ENCODE measurements at regions not wholly inside any gene's neighbourhood (a gene's known extent, or its start where the extent isn't known, plus 50 kb on each side); places are given as distances from the start of the nearest gene placed in this dataset.

GRCh38 chr2:7765236-7765635 is 848.0 kb downstream of the RNF144A start:
- no peak for DNase-seq (ENCODE audit: low spot score)

DNA sequence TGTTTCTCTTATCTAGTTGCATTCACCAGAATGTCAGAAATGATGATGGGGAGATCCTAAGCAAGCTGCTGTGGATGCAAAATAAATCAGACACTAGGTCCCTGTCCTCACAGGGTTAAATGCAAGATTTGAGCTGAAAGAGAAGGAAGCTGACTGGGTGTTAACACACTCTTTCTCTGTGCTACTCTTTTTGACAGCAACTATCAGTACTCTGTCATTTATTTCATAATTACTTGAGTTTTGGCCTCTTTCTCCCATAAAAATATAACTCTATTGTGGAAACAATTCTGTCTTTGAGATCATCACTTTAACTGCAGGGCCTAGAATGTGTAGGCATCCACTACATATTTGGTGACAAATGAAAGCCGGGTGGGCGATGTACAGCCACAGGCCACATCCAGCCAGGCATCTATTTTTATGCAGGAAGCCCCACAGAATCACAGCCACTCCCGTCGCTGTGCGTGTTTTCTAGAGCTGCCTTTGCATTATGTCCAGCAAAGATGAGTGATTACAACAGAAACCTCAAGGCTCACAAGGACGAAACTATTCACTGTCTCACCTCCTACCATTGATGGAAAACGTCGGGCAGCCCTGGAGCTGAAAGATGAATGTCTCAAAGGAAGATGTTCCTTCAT is 849.0 kb downstream of the RNF144A start:
- DNase-seq (ENCODE audit: low spot score) = no peak

DNA sequence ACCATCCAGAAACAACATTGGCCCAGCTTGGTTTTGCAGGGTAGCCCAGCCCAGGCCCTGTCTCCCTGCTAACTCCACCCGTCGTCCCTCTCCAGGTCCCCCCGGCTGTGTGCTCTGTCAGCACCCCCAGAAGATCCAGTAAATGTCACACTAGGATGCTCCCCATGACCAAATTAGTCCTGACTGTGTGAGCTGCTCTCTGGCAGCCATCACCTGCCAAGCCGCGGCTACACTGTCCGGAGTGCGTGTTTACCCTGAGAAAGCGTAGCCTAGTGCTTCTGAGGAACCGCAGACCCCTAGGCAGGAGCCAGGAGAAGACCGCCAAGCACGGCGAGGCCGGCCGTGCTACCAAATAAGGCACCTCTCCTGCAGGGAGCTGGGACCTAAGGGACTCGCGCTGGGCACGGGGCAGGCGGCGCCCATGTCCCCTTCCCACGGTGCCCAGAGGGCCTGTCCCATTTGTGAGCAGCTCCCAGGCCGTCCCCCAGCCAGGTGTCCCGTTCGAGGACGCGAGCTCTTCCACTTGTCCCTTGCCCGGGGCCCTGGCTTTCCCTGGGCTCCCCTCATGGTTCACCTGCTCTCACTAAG is 849.9 kb downstream of the RNF144A start:
- no peak for DNase-seq (ENCODE audit: low spot score)

DNA sequence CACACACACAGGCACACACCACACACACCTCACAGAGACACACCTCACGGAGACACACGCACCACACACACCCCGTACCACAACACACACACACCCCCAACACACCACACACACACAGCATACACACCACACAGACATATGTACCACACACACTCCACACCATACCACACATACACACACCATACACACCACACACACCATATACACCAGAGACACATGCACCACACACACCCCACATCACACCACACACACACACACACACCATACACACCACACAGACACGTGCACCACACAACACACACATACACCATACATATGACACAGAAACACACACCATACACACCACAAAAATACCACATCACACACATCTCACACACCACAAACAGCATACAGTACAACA is 850.7 kb downstream of the RNF144A start:
- no peak for DNase-seq (ENCODE audit: low spot score)

GRCh38 chr2:7771781-7772180 is 854.6 kb downstream of the RNF144A start:
- no peak for DNase-seq (ENCODE audit: low spot score)

DNA sequence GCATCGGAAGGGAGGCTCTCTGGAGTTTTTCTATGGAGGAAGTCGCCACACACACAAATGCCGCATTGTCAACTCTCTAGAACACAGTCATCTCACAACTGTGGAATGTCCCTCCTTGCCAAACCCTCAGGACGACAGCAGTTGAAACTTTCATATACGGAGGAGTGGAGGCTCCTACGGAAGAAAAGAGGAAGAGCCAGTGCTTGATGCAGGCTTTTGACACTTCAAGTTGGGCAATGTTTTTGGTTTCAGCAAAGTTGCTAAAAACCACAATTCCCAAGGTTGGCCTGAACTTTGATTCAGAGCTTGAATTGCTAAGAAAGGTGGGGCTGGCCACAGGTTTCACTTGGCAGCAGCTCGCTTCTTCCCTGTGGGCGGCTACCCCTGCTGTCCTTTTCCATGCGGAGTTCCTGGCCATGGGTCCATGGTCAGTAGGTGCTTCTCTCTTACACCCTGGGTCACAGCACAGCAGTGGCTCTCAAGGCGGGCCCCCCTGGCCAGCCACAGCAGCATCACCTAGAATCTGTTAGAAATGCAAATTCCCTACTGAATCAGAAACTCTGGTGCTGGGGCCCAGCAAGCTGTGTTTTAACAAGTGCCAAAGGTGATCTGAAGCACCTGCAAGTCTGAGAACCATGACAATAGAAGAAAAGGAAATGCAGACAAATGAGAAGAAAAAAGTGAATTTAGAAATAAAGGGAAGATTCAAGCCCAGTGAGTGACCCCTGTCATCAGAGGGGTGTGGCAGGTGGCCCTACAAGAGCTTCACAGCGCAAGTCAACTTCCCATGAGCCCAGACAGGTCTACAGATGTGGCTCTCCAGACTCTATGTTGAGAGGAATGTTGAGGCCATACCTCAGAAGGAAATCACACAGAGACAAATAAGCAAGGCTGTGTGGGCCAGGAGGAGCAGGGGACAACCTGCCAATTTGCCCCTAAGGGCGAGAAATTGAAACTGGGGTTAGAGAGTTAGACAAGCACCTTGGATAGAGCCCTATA is 856.4 kb downstream of the RNF144A start:
- no peak for DNase-seq (ENCODE audit: low spot score)

- DNase-seq (ENCODE audit: low spot score) = no peak
These were observed 857.3 kb downstream of the RNF144A start for GRCh38 chr2:7774481-7774880.

- no peak for DNase-seq (ENCODE audit: low spot score)
These were observed 860.5 kb downstream of the RNF144A start for GRCh38 chr2:7777668-7778067.

DNA sequence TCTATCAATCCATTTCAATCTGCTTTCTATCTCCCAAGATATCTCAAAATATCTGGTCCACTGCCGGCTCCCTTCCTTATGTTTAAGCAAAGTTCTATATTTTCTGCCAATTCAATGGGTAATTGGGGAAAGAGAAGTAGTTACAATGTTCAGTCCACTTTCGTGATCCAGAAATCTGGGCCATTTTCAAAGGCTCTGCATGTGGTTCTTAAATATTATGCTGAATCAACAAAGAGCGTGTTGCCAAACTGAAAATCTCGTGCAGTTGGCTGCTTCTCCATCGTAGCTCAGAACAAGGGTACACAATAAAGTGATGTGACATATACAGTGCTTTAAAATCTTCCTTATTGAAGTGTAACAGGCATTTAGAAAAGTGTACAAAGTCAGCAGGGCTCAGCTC is 863.1 kb downstream of the RNF144A start:
- DNase-seq (ENCODE audit: low spot score) = no peak

DNA sequence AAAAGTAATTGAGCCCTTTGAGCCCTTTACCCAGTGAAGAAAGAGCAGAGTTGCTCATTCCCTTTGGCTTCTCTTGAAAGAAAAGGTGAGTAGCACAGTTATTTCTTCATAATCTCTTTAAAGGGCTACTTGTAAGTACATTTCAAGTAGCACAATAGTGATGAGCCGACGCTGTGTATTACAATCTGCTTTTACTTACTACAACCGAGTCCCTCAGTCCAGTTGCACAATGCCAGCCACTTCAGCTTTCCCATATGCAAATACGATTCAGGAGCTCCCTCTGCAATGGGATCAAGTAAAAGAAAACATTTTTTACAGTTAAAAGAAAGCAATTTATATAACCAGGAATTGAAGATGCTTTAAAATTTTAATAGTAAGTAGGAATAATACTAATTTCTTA is 868.5 kb downstream of the RNF144A start:
- DNase-seq (ENCODE audit: low spot score) = no peak

DNA sequence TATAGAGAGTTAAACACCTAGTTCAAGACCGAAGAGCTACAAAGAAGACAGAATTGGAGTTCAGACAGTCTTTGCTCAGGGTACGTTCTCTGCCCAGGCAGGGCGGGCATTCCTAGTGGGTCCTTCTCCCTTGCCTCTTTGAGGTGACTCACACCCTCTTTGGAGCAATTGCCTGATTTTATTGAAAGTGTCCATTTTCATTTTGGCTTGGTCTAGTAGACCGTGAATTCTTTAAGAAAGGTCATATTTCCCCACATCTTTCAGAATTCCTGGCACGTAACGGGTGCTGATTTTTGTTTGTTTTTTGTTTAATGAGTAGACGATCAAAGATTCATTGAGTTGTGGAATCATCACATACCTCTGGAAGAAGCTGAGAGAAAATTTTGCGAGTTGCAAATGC is 871.5 kb downstream of the RNF144A start:
- no peak for DNase-seq (ENCODE audit: low spot score)

- no peak for DNase-seq (ENCODE audit: low spot score)
These were observed 874.9 kb downstream of the RNF144A start for GRCh38 chr2:7792031-7792651.

- no peak for DNase-seq (ENCODE audit: low spot score)
These were observed 878.8 kb downstream of the RNF144A start for GRCh38 chr2:7795778-7796563.

DNA sequence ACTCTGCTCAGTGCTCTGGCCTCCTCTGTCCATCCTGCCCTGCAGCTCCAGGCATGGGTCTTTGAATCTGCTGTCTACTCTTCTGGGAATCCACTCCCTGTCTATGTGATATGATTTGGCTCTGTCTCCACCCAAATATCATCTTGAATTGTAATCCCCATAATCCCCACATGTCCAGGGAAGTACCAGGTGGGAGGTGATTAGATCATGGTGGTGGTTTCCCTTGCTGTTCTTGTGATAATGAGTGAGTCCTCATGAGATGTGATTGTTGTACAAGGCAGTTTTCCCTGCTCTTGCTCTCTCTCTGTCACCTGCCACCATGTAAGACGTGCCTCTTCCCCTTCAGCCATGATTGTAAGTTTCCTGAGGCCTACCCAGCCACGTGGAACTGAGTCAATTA is 881.8 kb upstream of the ID2 start:
- no peak for DNase-seq (ENCODE audit: low spot score)

- no peak for DNase-seq (ENCODE audit: low spot score)
These were observed 880.6 kb upstream of the ID2 start for GRCh38 chr2:7801212-7801611.

- DNase-seq (ENCODE audit: low spot score) = no peak
These were observed 878.3 kb upstream of the ID2 start for GRCh38 chr2:7803515-7803914.

- DNase-seq (ENCODE audit: low spot score) = no peak
These were observed 872.2 kb upstream of the ID2 start for GRCh38 chr2:7809640-7810039.

DNA sequence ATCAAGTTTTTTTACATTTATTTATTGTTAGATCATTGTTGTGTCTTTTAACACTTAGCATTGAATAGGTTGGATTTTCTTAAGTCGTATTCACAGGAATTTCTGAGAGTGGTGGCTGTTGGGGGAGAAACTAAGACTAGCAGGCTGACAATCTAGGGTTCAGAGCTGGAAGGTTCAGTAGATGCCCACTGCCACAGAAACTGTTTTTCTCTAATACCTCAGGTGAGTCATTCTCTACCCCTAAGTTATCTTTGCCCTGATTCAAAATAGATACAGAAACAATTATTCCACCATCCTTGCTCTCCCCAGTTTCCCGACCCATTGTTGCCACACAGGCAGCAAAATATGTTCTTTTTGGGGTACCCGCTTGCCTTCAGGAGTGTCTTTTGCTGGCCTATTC is 870.8 kb upstream of the ID2 start:
- DNase-seq (ENCODE audit: low spot score) = no peak

DNA sequence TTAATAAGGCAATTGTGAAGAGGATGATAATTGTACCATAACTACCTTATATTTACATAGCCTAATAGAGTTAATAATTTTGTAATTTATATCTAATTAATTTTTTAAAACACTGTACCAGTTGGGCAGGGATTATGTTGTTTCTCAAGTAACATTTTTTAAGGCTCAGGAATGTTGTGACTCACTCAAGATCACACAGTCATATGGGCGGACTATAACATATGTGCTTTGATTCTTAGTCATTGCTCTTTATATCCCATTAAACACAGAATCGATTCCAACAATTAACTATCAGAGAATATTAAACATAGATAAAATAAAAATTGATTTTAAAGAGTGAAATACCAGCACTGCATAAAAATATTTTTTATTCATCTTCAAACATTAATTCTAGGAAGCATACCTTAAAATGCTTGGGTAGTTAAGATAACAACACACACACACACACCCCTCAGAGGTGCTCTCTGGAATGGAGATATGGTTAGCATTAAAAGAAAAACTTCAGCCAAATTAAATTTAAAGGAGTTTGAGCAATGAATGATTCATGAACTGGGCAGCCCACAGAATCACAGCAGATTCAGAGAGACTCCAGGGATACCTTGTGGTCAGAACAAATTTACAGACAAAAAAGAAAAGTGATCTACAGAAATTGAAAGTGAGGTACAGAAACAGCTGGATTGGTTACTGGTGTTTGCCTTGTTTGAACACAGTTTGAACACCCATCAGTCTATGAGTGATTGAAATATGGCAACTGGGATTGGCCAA is 869.4 kb upstream of the ID2 start:
- DNase-seq (ENCODE audit: low spot score) = no peak

- no peak for DNase-seq (ENCODE audit: low spot score)
These were observed 868.1 kb upstream of the ID2 start for GRCh38 chr2:7813541-7814292.
